GM12873 (cell line): ENCODE measurements at regions not wholly inside any gene's neighbourhood (a gene's known extent, or its start where the extent isn't known, plus 50 kb on each side); places are given as distances from the start of the nearest gene placed in this dataset.

Experiments
- TF ChIP-seq, protein P1 (sequence below): IDR thresholded peaks from 2 replicates; pipeline ENCODE4 v1.5.1; 2012; ENCODE audit warnings: low read depth, mild to moderate bottlenecking, moderate library complexity, low read length, control low read depth; ENCODE audit not compliant: insufficient read depth; ENCODE audit errors: missing control alignments

DNA sequence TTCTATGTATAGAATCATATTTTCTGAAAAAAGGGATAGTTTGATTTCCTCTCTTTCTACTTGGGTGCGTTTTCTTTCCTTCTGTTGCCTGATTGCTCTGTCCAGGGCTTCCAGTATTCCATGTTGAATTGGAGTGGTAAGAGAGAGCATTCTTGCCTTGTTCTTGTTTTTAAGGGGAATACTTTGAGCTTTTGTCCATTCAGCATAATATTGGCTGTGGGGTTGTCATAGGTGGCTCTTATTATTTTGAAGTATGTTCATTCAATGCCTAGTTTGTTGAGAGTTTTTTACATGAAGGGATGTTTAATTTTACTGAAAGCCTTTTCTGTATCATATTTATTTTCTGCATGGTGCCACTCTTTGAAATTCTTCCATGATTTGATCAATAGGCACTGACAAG is 173.5 kb upstream of the IRS2 start:
- TF ChIP-seq, protein P1, sequence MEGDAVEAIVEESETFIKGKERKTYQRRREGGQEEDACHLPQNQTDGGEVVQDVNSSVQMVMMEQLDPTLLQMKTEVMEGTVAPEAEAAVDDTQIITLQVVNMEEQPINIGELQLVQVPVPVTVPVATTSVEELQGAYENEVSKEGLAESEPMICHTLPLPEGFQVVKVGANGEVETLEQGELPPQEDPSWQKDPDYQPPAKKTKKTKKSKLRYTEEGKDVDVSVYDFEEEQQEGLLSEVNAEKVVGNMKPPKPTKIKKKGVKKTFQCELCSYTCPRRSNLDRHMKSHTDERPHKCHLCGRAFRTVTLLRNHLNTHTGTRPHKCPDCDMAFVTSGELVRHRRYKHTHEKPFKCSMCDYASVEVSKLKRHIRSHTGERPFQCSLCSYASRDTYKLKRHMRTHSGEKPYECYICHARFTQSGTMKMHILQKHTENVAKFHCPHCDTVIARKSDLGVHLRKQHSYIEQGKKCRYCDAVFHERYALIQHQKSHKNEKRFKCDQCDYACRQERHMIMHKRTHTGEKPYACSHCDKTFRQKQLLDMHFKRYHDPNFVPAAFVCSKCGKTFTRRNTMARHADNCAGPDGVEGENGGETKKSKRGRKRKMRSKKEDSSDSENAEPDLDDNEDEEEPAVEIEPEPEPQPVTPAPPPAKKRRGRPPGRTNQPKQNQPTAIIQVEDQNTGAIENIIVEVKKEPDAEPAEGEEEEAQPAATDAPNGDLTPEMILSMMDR, result no peak

DNA sequence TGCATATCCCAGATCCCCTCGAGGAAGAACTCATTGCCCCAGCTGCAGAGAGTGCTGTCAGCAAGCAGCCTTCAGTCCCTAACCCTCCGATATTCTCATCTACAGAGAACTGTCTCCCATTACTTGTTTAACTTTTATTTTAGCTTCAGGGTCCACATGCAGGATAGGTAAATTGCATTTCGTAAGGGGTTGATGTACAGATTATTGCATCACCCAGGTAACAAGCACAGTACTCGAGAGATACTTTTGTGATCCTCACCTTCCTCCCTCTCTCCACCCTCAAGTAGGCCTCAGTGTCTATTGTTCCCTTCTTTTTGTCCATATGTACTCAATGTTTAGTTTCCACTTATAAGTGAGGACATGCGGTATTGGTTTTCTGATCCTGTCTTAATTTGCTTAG is 171.5 kb upstream of the IRS2 start:
- TF ChIP-seq, protein P1, result no peak

DNA sequence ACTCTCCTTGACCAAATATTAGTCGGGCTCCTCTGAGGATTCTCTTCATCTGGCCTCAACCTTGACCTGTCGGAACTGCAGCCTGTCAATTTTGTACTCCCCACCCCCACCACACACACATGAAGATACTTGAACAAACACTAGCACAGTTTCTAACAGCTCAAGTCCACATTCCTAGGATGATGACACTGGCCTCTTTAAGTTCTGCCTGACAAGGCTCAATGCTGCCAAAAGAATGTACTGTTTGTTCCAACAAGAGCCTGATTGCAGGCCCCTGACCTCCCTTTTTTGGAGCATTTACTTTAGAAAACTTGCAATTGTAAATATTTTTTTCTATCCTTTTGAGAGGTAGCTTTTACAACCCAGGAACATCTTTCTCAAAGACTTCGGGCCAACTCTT is 169.2 kb upstream of the IRS2 start:
- TF ChIP-seq, protein P1, result no peak

DNA sequence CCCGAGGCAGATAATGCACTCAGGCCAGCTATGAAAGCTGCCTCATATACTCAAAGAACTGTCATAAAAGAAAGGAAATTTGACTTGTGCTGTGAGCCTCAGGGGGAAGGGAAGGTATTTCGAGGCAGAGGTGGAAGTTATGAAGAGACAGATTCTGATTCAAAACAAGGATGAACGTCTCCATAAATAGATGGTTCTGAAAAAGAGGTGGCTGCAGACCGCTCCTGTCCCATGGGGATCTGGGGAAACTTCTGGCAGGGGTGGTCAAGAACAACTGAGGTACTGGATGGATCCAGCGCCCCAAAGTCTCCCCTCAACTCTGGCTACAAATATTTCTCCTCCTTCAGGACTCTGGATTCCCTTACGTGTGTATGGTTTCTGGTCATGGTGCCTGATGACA is 168.1 kb upstream of the IRS2 start:
- TF ChIP-seq, protein P1, result no peak

DNA sequence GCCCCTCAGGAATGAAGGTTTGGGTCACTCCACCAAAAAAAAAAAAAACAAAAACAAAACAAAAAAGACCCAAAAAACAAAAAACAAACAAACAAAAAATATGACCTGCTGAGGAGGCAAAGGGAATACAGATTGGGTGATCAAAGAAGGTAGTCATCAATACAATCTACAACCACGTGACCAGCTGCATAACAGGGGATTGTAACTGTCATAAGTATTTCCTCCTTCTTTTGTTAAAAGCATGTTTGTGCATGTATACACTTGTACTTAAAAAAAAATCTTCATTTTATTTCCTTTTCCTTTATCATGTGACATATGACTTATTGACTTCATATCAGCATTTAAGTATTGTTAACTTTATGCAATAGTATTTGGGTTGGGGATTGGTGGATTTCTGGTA is 165.1 kb upstream of the IRS2 start:
- TF ChIP-seq, protein P1, result no peak

DNA sequence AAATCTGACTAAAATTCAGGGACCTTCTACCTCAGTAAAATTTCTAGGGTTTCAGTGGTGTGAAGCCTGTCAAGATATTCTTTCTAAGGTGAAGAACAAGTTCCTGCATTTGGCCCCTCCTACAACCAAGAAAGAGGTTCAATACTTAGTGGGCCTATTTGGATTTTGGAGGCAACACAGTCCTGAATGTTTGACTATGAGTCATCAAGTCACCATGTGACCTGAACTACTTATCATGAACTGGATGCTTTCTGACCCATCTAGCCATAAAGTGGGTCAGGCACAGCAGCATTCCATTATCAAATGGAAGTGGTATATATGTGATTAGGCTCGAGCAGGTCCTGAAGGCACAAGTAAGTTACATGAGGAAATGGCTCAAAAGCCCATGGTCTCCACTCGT is 163.0 kb upstream of the IRS2 start:
- TF ChIP-seq, protein P1, result no peak

DNA sequence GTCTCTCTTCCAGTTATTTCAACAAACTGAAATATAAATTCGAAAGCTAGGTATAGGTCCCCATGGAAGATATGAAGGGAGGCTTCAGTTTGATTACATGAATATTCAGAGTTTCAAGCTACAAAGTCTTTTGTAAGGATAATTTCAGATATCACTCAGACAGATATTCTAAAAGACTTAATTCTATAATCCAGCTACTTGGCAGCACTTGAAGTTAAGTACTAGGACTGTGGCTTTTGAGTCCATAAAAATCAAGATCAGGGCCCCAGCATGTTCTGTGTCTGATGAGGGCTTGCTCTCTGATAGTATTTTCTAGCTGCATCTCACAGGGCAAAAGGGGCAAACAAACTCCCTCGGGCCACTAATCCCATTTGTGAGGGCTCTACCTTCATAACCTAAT is 160.6 kb upstream of the IRS2 start:
- TF ChIP-seq, protein P1, result no peak

DNA sequence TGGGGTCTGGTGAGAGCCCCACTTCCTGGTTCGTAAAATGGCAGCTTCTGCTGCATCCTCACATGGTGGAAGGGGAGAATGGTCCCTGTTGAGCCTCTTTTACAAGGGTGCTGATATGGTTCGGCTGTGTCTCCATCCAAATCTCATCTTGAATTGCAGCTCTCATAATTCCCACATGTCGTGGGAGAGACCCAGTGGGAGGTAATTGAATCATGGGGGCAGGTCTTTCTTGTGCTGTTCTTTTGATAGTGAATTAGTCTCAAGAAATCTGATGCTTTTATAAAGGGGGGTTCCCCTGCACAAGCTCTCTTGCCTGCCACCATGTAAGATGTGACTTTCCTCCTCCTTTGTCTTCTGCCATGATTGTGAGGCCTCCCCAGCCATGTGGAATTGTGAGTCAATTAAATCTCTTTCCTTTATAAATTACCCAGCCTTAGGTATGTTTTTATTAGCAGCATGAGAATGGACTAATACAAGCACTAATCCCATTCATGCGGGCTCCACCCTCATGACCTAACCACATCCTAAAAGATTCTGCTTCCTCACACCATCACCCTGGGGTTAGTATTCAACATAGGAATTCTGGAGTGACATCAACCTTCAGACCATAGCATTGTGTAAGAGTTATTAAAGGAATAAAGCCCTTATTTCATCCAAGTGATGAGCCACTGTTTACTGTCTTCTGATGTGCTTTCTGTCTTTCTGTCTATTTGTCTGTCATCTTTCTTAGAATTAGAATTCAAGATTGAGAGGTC is 159.0 kb upstream of the IRS2 start:
- TF ChIP-seq, protein P1, result no peak
